NCI-H345 (cell line): ENCODE measurements at regions not wholly inside any gene's neighbourhood (a gene's known extent, or its start where the extent isn't known, plus 50 kb on each side); places are given as distances from the start of the nearest gene placed in this dataset.

Experiments used
- DNase-seq: peaks from one replicate; lab custom pipeline; 2025; lab: John Stamatoyannopoulos, UW

DNA sequence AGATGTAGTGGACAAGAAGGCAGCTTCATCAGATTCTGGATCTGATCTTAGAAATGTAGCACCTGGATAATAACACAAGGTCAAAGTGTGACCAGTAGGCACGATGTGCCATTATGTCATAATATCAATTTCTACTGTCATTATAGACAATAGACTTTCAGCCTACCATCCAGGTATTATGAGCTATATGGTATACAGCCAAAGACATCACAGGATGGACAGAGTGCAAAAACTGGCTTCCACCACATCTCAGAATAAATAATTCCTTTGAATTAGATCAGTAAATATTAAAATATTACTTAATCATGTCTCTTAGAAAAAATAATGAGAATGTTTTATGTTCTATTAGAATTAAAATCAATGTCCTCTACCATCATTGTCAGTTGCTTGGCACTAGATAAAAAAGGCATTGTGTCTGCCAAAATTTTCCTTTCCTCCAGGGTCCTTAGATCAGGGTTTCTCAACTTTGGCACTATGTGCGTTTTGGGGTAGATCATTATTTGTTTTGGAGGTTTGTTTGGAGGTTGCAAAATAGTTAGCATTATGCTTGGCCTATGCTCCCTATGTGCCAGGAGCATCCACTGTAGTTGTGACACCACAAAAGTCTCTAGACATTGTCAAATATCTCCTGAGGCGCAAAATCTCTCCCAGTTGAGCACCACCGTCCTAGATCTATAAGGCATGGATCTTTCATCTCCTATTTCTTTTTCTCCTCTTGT, 86.7 kb upstream of the NRIP1 start:
- no peak for DNase-seq

DNA sequence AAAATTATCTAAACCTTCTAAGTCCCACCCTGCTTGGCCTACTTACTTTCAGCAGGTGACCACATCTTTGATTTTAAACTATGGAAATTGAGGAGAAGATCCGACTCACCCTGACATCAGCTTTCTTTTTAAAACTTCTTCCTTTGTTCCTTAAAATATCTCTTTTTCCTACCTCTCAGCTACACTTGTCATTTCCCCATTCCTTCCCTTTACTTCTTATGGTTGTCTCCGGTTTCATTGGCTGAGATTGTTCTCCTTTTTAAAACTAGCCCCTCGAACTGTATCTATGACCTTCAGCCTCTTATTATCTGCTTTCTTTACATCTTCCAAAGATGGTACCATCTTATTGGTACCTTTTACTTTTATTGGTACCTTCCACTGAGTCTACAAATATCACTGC, 87.8 kb upstream of the NRIP1 start:
- no peak for DNase-seq

- no peak for DNase-seq
Observed at GRCh38 chr21:15159382-15160020, 94.7 kb upstream of the NRIP1 start.

DNA sequence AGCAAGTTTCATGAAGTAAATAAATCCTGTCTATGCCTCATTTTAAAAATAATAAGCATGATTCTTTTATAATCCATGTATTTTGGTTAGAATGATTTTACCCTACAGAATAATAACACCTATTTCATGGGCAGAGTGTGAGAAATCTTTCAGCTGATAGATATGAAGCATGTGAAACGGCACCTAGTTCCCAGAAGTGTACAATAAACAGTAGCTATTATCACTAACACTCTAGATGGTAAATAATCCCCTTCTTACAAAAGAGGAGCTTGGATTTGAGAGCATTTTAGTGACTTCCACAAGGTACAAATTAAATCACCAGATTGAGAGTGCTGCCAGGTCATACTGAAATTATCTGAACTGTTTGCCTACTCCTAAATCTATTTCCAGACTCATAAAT, 95.3 kb upstream of the NRIP1 start:
- no peak for DNase-seq

DNA sequence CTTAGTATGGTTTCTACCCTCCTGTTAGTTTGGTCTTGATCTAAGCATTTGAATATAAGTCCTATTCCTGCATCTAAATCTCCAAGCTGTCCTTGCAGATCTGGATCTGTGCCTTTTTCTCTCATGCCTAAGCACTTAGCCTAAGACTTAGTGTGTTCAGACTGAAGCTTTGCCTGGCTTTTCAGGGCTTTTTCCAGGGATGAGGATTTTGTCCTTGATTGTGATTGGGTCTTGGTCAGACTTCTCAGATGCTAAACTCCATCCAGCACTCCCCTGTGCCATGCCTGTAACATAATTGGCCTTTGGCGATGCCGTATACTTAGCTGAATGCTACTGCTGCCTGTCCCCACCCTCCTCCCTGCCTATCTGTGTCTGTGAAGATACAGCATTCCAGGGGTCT, 98.1 kb upstream of the NRIP1 start:
- DNase-seq = no peak

DNA sequence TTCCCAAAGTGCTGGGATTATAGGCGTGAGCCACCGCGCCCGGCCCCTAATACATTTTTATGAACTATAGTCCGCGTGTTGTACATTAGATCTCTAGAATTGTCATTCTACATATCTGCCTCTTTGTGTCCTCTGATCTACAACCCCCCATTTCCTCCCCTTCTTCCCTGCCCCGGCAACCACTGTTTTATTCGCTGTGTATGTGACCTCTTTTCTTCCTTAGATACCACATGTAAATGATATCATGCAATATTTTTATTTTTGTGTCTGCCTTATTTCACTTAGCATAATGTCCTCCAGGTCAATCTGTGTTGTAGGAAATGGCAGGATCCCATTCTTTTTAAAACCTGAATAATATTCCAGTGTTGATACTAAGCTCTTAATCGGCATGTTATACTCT, 99.5 kb upstream of the NRIP1 start:
- DNase-seq = no peak

GRCh38 chr21:15164678-15165303, 100.0 kb upstream of the NRIP1 start:
- no peak for DNase-seq

DNA sequence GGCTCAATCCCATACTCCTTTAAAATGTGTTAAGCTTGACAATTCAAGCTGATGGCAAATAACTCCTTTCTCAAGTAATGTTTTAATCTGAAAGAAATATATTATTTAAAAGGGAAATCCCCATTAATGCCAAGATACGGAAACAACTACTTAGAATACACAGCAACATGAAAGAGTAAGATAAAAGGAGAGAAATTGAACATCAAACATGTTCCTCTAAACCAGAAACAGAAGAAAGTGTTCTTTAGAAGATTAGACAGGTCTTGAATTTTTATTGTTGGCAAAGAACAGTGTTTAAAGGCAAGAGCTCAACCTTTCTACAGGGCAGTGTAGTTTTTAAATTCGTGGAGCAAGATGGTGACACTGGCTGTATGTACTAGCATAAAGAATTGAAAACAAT, 105.8 kb upstream of the NRIP1 start:
- DNase-seq = no peak

DNA sequence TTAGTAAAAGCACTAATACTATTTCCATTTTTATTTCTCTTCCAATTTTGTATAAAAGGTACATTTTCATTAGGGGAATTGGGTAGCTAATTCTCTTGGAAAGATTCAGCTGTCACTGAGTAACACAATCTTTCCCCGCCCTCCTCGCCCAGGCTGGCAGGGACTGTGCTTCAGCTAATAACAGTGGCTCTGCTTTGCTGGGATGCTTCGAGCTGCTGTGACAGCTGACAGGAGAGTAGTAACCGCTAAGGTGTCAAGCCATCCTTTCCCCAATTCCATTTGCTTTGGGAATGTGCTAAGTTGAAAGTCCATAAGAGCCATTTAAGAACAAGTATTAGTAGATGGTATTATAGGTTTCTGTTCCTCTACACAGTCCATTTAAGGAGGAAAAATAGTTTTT, 106.7 kb upstream of the NRIP1 start:
- DNase-seq = no peak

GRCh38 chr21:15172963-15173362, 108.2 kb upstream of the NRIP1 start:
- no peak for DNase-seq

DNA sequence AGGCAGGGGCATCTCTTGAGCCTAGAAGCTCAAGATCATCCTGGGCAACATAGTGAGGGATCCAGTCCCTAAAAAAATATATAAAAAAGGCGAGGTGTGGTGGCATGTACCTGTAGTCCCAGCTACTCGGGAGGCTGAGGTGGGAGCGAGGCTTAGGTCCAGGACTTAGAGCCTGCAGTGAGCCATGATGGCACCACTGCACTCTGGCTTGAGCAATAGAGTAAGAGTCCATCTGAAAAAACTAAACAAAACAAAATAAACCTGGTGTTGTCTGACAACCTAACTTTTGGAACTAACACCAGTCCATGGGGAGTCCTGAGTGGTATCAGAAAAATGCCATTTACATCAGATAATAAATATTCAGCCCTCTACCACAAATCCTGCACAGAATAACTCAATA, 110.1 kb upstream of the NRIP1 start:
- no peak for DNase-seq

- no peak for DNase-seq
Observed at GRCh38 chr21:15182731-15183130, 117.9 kb upstream of the NRIP1 start.

DNA sequence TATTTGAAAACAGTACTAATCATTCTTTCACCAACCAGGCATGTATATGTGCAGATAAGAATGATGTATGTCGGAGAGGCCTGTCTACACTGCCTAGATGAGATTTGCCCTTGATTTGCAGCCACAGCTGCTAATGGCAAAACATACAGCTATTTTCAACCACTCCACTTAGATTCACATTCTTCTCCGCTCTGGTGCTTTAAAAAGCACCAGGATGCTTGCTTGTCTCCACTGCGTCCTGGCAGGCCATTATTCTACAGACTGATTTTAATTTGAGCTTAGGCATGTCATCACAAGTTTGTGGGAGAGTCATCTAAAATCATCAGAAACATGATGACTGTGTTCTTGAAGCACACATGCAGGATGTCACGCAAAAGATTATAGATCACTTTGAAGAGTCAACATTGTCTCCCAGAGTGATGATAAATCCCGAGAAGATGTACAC, 119.0 kb upstream of the NRIP1 start:
- DNase-seq = no peak

- DNase-seq = no peak
Observed at GRCh38 chr21:15190412-15190811, 125.6 kb upstream of the NRIP1 start.

- no peak for DNase-seq
Observed at GRCh38 chr21:15190837-15191236, 126.0 kb upstream of the NRIP1 start.

DNA sequence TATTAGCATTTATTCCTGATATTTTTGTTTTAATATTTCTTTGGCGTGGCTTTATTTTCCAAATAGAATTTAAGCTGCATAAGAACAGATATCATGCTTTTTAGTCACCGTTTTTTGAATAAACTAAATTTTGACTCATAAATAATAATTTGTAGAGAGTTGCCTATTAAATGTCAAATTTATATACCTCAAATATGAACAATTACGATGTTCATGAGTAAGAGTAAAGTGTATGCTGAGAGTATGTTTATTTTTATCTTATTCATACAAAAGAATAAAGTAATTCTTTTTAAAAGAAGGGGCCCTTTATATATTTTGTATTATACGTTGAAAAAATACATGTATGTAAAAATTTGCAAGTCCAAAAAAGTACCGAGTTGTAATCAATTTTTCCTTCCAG, 126.5 kb upstream of the NRIP1 start:
- DNase-seq = no peak

DNA sequence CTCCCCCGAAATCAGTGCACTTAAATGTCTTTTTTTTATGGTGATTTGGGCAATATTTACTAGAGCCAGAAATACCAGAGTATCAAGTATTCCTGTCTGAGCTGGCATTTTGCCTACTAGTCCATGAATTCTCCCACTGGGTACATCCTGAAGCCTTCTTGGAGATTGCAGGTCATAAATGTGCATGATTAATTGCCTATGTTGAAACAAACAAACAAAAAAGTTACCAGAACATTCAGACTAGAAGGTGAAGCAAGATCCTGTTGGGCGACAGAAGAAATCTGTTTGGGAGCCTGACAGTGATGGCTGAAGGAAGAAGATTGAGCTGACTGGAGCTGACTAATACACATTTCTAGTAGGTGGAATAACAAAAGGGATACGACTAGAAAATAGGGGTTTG, 127.4 kb upstream of the NRIP1 start:
- no peak for DNase-seq

DNA sequence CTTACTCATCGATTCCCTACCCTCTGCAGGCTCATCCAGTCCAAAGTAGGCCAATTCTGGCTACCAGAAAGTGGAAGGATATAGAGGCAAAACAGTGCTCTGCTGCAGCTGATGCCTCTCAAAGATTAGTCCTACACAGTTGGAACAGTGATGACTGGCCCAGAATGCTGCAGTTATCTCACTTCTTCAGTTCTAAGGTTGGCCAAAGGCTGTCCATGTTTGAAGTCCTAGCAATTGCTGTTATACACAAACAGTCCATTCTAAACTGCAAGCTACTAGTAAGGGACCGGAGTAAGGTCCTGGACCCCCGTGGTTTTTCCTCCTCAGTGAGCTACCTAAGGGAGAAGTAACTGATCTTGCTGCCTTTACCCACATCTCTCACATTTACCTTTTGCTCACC, 129.1 kb upstream of the NRIP1 start:
- no peak for DNase-seq

GRCh38 chr21:15195104-15195503, 130.3 kb upstream of the NRIP1 start:
- no peak for DNase-seq

DNA sequence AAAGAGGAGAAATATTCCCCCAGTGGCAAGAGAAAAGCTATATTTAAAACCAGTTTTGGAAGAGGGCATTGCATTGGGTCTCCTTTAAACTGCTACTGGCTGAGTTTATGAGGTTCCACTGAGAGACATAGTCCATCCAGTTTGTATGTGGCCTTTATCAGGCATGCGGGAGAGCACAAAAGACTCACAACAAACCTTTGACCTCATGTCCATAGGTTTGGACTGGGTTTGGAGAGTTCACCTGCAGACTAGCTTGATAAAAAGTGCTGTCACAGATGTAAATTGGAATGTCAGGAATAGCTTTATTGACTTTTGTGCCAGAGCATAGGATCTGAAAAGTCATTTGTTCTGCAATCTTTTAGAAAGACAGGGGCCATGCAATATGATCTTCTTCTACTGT, 131.0 kb upstream of the NRIP1 start:
- no peak for DNase-seq

GRCh38 chr21:15197696-15198095, 132.9 kb upstream of the NRIP1 start:
- no peak for DNase-seq

- DNase-seq = no peak
Observed at GRCh38 chr21:15199414-15200383, 134.9 kb upstream of the NRIP1 start.
